AG04450 (cell line): ENCODE measurements at regions not wholly inside any gene's neighbourhood (a gene's known extent, or its start where the extent isn't known, plus 50 kb on each side); places are given as distances from the start of the nearest gene placed in this dataset.

Experiments used
- CTCF ChIA-PET: fragments of 300-600, 350-600 bp; formaldehyde crosslinking; extraction: SDS; loops from one replicate; lab custom pipeline; 2022; ENCODE audit warnings: antibody characterized with exemption, inconsistent platforms; lab: Charles Lee
- POLR2A ChIA-PET: fragments of 350-600 bp; formaldehyde crosslinking; extraction: SDS; loops from one replicate; lab custom pipeline; 2021; ENCODE audit warnings: antibody characterized with exemption, inconsistent platforms; lab: Yijun Ruan, JAX
- DNase-seq: peaks from one replicate; pipeline ENCODE4 v3.0.0-alpha.2; 2011; ENCODE audit warnings: low read depth, low spot score
- H3K27ac ChIP-seq: one replicate; pipeline ENCODE4 v1.5.1; 2012; ENCODE audit warnings: low read depth, low read length, control low read depth
- H3K27me3 ChIP-seq: one replicate; pipeline ENCODE4 v1.6.0; 2012; ENCODE audit warnings: low read length; ENCODE audit not compliant: control insufficient read depth, insufficient read depth
- H3K4me3 ChIP-seq: 2 replicates; pipeline ENCODE4 v1.5.1; 2011; ENCODE audit warnings: mild to moderate bottlenecking, low read depth, low read length, control low read depth
- H3K9me3 ChIP-seq: 2 replicates; pipeline ENCODE4 v1.5.1; 2012; ENCODE audit warnings: low read length; ENCODE audit not compliant: control insufficient read depth, insufficient read depth
- CTCF ChIP-seq: IDR thresholded peaks from 2 replicates; pipeline ENCODE4 v1.5.1; 2011; ENCODE audit warnings: low read depth, low read length, control low read depth, inconsistent platforms

- Histone ChIP-seq H3K4me3 (no peak overlapping the region), H3K27ac (no peak overlapping the region), H3K9me3 (no peaks in the 10 kb centered on the region), H3K27me3 (no peaks in the 10 kb centered on the region)
- ChIA-PET POLR2A (no interaction called here), CTCF (no interaction called here)
- DNase-seq = no peak
- no peak for TF ChIP-seq CTCF
Observed at GRCh38 chr2:7513834-7514233, 596.6 kb downstream of the RNF144A start.

GRCh38 chr2:7515327-7515726 is 598.1 kb downstream of the RNF144A start:
- Histone ChIP-seq H3K27ac (no peak overlapping the region), H3K9me3 (no peaks in the 10 kb centered on the region), H3K4me3 (no peak overlapping the region), H3K27me3 (no peaks in the 10 kb centered on the region)
- no peak for DNase-seq
- POLR2A ChIA-PET = no interaction called here
- CTCF ChIA-PET = no interaction called here
- TF ChIP-seq CTCF = no peak

- Histone ChIP-seq H3K27ac (no peak overlapping the region), H3K9me3 (no peaks in the 10 kb centered on the region), H3K27me3 (no peaks in the 10 kb centered on the region), H3K4me3 (no peak overlapping the region)
- TF ChIP-seq CTCF = no peak
- ChIA-PET CTCF (no interaction called here), POLR2A (no interaction called here)
- no peak for DNase-seq
Observed at GRCh38 chr2:7516484-7517063, 599.4 kb downstream of the RNF144A start.

GRCh38 chr2:7517088-7517487 is 599.9 kb downstream of the RNF144A start:
- no peak for DNase-seq

GRCh38 chr2:7517851-7518250 is 600.6 kb downstream of the RNF144A start:
- ChIA-PET POLR2A (no interaction called here), CTCF (no interaction called here)
- Histone ChIP-seq H3K27me3 (no peaks in the 10 kb centered on the region), H3K4me3 (no peak overlapping the region), H3K27ac (no peak overlapping the region), H3K9me3 (no peaks in the 10 kb centered on the region)
- no peak for TF ChIP-seq CTCF
- no peak for DNase-seq

More at GRCh38 chr2:7517088-7517487, 599.9 kb downstream of the RNF144A start:
- TF ChIP-seq CTCF = no peak
- POLR2A ChIA-PET = no interaction called here
- Histone ChIP-seq H3K4me3 (no peak overlapping the region), H3K9me3 (no peaks in the 10 kb centered on the region), H3K27ac (no peak overlapping the region), H3K27me3 (no peaks in the 10 kb centered on the region)
- CTCF ChIA-PET = no interaction called here
